B cell (primary cell): ENCODE measurements at regions not wholly inside any gene's neighbourhood (a gene's known extent, or its start where the extent isn't known, plus 50 kb on each side); places are given as distances from the start of the nearest gene placed in this dataset.
A peak's percentile ranks its signal among the peaks of the same experiment; 100 is the strongest.

ENCODE experiments used
- ATAC-seq: fragments of 200-7000 bp; cut with Tn5 transposase; one replicate; pipeline ENCODE4 v1.10.0; 2021; ENCODE audit warnings: low read depth, mild to moderate bottlenecking, moderate number of reproducible peaks, moderate library complexity
- CTCF ChIA-PET: fragments of 350-600 bp; sonication (Branson Sonifier 250); formaldehyde crosslinking; loops from one replicate; lab custom pipeline; 2021; ENCODE audit warnings: antibody characterized with exemption, inconsistent platforms; lab: Charles Lee
- POLR2A ChIA-PET: fragments of 350-600 bp; sonication (Branson Sonifier 250); formaldehyde crosslinking; loops from one replicate; lab custom pipeline; 2021; ENCODE audit warnings: antibody characterized with exemption; lab: Charles Lee
- DNase-seq: peaks from one replicate; pipeline ENCODE4 v3.0.0; 2013
- H2AFZ ChIP-seq: 2 replicates; pipeline ENCODE4 v1.6.1; 2012; ENCODE audit warnings: mild to moderate bottlenecking, low read depth, low read length; ENCODE audit not compliant: insufficient read depth, poor library complexity, severe bottlenecking
- H3K27ac ChIP-seq, 2 donors: 1 replicate in 1 of 2; 2 replicates in 1 of 2; pipeline ENCODE4 v1.5.1; 2012 to 2013; ENCODE audit warnings: low read length in 2 of 2, mild to moderate bottlenecking in 2 of 2, moderate library complexity in 1 of 2
- H3K27me3 ChIP-seq, 4 experiments: fragments of 200-600 bp in 1 of 4; sonication (generic) in 1 of 4; replicated peaks in 1 of 4; 1 replicate in 2 of 4; 2 replicates in 2 of 4; pipeline versions ENCODE4 v1.6.1 to v1.7.0; 2013 to 2016; ENCODE audit warnings: low read length in 3 of 4, mild to moderate bottlenecking in 2 of 4, mixed read lengths in 1 of 4, moderate library complexity in 1 of 4; ENCODE audit not compliant: insufficient read depth in 4 of 4, control insufficient read depth in 3 of 4; ENCODE audit errors: control extremely low read depth in 1 of 4
- H3K36me3 ChIP-seq, 2 experiments: replicated peaks in 1 of 2; 1 replicate in 1 of 2; 2 replicates in 1 of 2; pipeline versions ENCODE4 v1.6.1 to v1.7.1; 2013; ENCODE audit warnings: low read length in 1 of 2; ENCODE audit not compliant: insufficient read depth in 2 of 2, control insufficient read depth in 1 of 2; ENCODE audit errors: control extremely low read depth in 1 of 2, extremely low read depth in 1 of 2
- H3K4me1 ChIP-seq, 2 donors: fragments of 200-600 bp in 1 of 2; sonication (generic) in 1 of 2; 1 replicate in 1 of 2; 2 replicates in 1 of 2; pipeline versions ENCODE4 v1.5.1 to v1.6.1; 2013 to 2017; ENCODE audit warnings: low read length in 2 of 2; ENCODE audit not compliant: control insufficient read depth in 2 of 2, insufficient read depth in 2 of 2
- H3K4me2 ChIP-seq: replicated peaks from 2 replicates; pipeline ENCODE3; 2012; ENCODE audit warnings: mild to moderate bottlenecking, low read depth, low read length; ENCODE audit not compliant: poor library complexity, severe bottlenecking
- H3K4me3 ChIP-seq, 5 experiments: fragments of 200-600 bp in 1 of 5; sonication (generic) in 1 of 5; 1 replicate in 3 of 5; 2 replicates in 2 of 5; pipeline versions ENCODE4 v1.5.1 to v1.7.0; 2011 to 2016; ENCODE audit warnings: low read length in 4 of 5, mild to moderate bottlenecking in 4 of 5, low read depth in 2 of 5, control low read depth in 1 of 5, moderate library complexity in 1 of 5; ENCODE audit not compliant: insufficient read depth in 1 of 5; ENCODE audit errors: control extremely low read depth in 1 of 5, extremely low read depth in 1 of 5
- H3K79me2 ChIP-seq: fragments of 200-600 bp; sonication (generic); one replicate; pipeline ENCODE4 v1.6.0; 2016; ENCODE audit warnings: low read length; ENCODE audit not compliant: control insufficient read depth, insufficient read depth
- H3K9ac ChIP-seq: fragments of 200-600 bp; sonication (generic); 2 replicates; pipeline ENCODE4 v1.6.1; 2017; ENCODE audit warnings: mild to moderate bottlenecking, low read length, moderate library complexity
- H3K9me3 ChIP-seq, 3 donors: one replicate each; pipeline versions ENCODE4 v1.6.1 to v1.7.1; 2013; ENCODE audit warnings: low read length in 2 of 3; ENCODE audit not compliant: control insufficient read depth in 2 of 3, insufficient read depth in 1 of 3; ENCODE audit errors: control extremely low read depth in 1 of 3
- H4K20me1 ChIP-seq: 2 replicates; pipeline ENCODE4 v1.6.0; 2012; ENCODE audit warnings: mild to moderate bottlenecking, low read length; ENCODE audit not compliant: insufficient read depth, control insufficient read depth, poor library complexity, severe bottlenecking
- H3K27ac Mint-ChIP-seq: one replicate; pipeline ENCODE4 v1.8.0; 2021; ENCODE audit warnings: mixed read lengths
- H3K27me3 Mint-ChIP-seq: one replicate; pipeline ENCODE4 v1.8.0; 2021; ENCODE audit warnings: mixed read lengths
- H3K4me1 Mint-ChIP-seq: one replicate; pipeline ENCODE4 v1.8.0; 2021; ENCODE audit warnings: mixed read lengths
- H3K4me3 Mint-ChIP-seq: one replicate; pipeline ENCODE4 v1.8.0; 2021; ENCODE audit warnings: mixed read lengths
- H3K9me3 Mint-ChIP-seq: one replicate; pipeline ENCODE4 v1.8.0; 2022; ENCODE audit warnings: mixed read lengths; ENCODE audit not compliant: insufficient read depth
- EZH2 ChIP-seq: IDR thresholded peaks from 2 replicates; pipeline ENCODE4 v1.6.1; 2012; ENCODE audit warnings: borderline replicate concordance, low read depth, mild to moderate bottlenecking, moderate library complexity, low read length; ENCODE audit not compliant: insufficient read depth, poor library complexity, severe bottlenecking
- WGBS: methylation state at CpG from one replicate; pipeline ENCODE4 v1.1.5; 2013; ENCODE audit warnings: missing lambda C conversion rate; ENCODE audit not compliant: insufficient coverage; 5-methylcytosine and 5-hydroxymethylcytosine counted together
- intact Hi-C: fragments of 100-400 bp; cut with micrococcal nuclease; formaldehyde crosslinking; loops from one replicate; pipeline ENCODE4 v1.10.0; 2022
- TF ChIP-seq, protein P1 (sequence below): fragments of 200-600 bp; IDR thresholded peaks from one replicate; pipeline ENCODE4 v1.8.0; 2022; ENCODE audit warnings: antibody characterized with exemption, mild to moderate bottlenecking

DNA sequence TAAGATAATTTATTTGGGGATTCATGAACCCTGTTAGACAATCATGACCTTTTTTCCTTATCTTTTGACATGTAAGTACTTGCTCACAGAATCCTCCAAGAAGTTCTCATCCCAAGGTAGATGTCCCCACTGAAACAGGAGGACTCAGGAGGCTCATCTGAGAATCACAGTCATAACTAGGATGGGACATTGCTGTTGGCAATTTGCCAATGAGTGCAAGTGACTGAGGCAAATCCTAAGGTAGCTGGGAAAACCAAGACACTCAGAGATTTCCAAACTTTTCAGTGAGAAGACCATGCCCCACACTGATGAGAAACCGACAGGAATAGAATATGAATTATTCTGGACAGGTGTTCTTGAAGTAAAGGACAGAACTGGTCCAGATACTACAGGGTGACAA, 735.0 kb downstream of the TMEM182 start:
- POLR2A ChIA-PET: no interaction called here
- no peaks in the 10 kb centered on the region for H3K4me1 Mint-ChIP-seq
- H3K27me3 Mint-ChIP-seq: no peaks in the 10 kb centered on the region

DNA sequence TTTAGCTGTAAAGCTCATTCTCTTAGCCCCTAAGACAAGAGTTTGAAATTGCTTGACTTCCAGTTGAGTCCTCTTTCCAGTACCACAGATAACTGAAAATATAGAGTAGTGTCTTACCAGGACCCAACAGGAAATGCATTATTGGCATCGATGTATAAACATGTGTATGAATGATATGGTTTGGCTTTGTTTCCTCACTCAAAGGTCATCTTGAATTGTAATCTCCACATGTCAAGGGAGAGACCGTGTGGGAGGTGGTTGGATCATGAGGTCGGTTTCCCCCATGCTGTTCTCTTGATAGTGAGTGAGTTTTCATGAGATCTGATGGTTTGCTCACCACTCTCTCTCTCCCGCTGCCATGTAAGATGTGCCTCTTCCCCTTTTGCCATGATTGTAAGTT, 745.0 kb downstream of the TMEM182 start:
- H3K36me3 ChIP-seq: no peaks in the 10 kb centered on the region
- ATAC-seq: no peak
- no peak overlapping the region for H3K27ac Mint-ChIP-seq
- no peak overlapping the region for H3K4me2 ChIP-seq
- no peaks in the 10 kb centered on the region for H4K20me1 ChIP-seq
- ChIA-PET CTCF (no interaction called here), POLR2A (no interaction called here)
- DNase-seq: no peak
- intact Hi-C loops: no loop called here
- peaks cover 3% of the 10 kb centered on the region for H3K9me3 Mint-ChIP-seq
- no peaks in the 10 kb centered on the region for H3K79me2 ChIP-seq
- no peak overlapping the region for H3K4me3 Mint-ChIP-seq
- H3K9ac ChIP-seq: no peak overlapping the region
- no peaks in the 10 kb centered on the region for H3K27me3 ChIP-seq
- no peak overlapping the region for H3K27ac ChIP-seq
- no peak for TF ChIP-seq EZH2
- TF ChIP-seq, protein P1, sequence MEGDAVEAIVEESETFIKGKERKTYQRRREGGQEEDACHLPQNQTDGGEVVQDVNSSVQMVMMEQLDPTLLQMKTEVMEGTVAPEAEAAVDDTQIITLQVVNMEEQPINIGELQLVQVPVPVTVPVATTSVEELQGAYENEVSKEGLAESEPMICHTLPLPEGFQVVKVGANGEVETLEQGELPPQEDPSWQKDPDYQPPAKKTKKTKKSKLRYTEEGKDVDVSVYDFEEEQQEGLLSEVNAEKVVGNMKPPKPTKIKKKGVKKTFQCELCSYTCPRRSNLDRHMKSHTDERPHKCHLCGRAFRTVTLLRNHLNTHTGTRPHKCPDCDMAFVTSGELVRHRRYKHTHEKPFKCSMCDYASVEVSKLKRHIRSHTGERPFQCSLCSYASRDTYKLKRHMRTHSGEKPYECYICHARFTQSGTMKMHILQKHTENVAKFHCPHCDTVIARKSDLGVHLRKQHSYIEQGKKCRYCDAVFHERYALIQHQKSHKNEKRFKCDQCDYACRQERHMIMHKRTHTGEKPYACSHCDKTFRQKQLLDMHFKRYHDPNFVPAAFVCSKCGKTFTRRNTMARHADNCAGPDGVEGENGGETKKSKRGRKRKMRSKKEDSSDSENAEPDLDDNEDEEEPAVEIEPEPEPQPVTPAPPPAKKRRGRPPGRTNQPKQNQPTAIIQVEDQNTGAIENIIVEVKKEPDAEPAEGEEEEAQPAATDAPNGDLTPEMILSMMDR: no peak
- peaks cover 0 to 2% (median 0%) of the 10 kb centered on the region in 3 donors for H3K9me3 ChIP-seq
- no CpG with 5 or more reads among the region's 4 CpGs for WGBS
- no peaks in the 10 kb centered on the region for H3K4me1 Mint-ChIP-seq
- no peaks in the 10 kb centered on the region for H3K4me1 ChIP-seq
- no peaks in the 10 kb centered on the region for H3K27me3 Mint-ChIP-seq
- no peak overlapping the region for H3K4me3 ChIP-seq
- H2AFZ ChIP-seq: no peak overlapping the region

More for the DNA sequence above, 735.0 kb downstream of the TMEM182 start:
- no peaks in the 10 kb centered on the region for H3K27me3 ChIP-seq
- DNase-seq: peak; percentile 1
- no peak overlapping the region for H3K9ac ChIP-seq
- H3K27ac Mint-ChIP-seq: no peak overlapping the region
- WGBS: no CpG with 5 or more reads among the region's 1 CpG
- peaks cover 0 to 10% (median 0%) of the 10 kb centered on the region in 3 donors for H3K9me3 ChIP-seq
- no peaks in the 10 kb centered on the region for H3K36me3 ChIP-seq
- no peak overlapping the region for H2AFZ ChIP-seq
- intact Hi-C loops: no loop called here
- CTCF ChIA-PET: no interaction called here
- ATAC-seq: no peak
- H3K9me3 Mint-ChIP-seq: peaks cover 2% of the 10 kb centered on the region
- no peaks in the 10 kb centered on the region for H3K79me2 ChIP-seq
- H3K4me3 Mint-ChIP-seq: no peak overlapping the region
- H3K27ac ChIP-seq: no peak overlapping the region
- TF ChIP-seq, protein P1: no peak
- TF ChIP-seq EZH2: no peak
- H3K4me3 ChIP-seq: no peak overlapping the region
- H3K4me2 ChIP-seq: no peak overlapping the region
- no peaks in the 10 kb centered on the region for H4K20me1 ChIP-seq
- no peaks in the 10 kb centered on the region for H3K4me1 ChIP-seq
